H1 (cell line): ENCODE measurements at regions not wholly inside any gene's neighbourhood (a gene's known extent, or its start where the extent isn't known, plus 50 kb on each side); places are given as distances from the start of the nearest gene placed in this dataset.

Source experiments
- ATF3 ChIP-seq: IDR thresholded peaks from 2 replicates; pipeline ENCODE4 v1.6.1; 2011; ENCODE audit warnings: low read depth, mild to moderate bottlenecking, low read length; ENCODE audit not compliant: insufficient read depth
- CHD7 ChIP-seq: fragments of 300-600 bp; sonication (generic); IDR thresholded peaks from 2 replicates; pipeline ENCODE4 v1.7.1; 2012; ENCODE audit warnings: low read length, moderate library complexity, mild to moderate bottlenecking, inconsistent platforms; ENCODE audit not compliant: insufficient replicate concordance
- E2F6 ChIP-seq: IDR thresholded peaks from 2 replicates; pipeline ENCODE4 v1.6.1; 2012; ENCODE audit warnings: inconsistent platforms
- EGR1 ChIP-seq: IDR thresholded peaks from 2 replicates; pipeline ENCODE4 v1.6.1; 2011; ENCODE audit warnings: low read depth, low read length, borderline replicate concordance
- GABPA ChIP-seq: IDR thresholded peaks from 2 replicates; pipeline ENCODE4 v1.6.1; 2011; ENCODE audit warnings: mild to moderate bottlenecking, low read length, moderate library complexity, borderline replicate concordance; ENCODE audit not compliant: insufficient read depth
- HDAC2 ChIP-seq, 2 experiments: fragments of 300-600 bp in 1 of 2; sonication (generic) in 1 of 2; IDR thresholded peaks; 2 replicates each; pipeline ENCODE4 v1.6.1; 2011 to 2012; ENCODE audit warnings: low read depth in 2 of 2, low read length in 2 of 2, mild to moderate bottlenecking in 2 of 2, moderate library complexity in 2 of 2, borderline replicate concordance in 1 of 2, inconsistent platforms in 1 of 2
- POLR2AphosphoS5 ChIP-seq: IDR thresholded peaks from 2 replicates; pipeline ENCODE4 v1.6.1; 2011; ENCODE audit warnings: low read depth, low read length
- RBBP5 ChIP-seq: IDR thresholded peaks from 2 replicates; pipeline ENCODE4 v1.7.1; 2012; ENCODE audit warnings: low read depth, mild to moderate bottlenecking, inconsistent platforms, low read length, moderate library complexity, borderline replicate concordance
- SP2 ChIP-seq: IDR thresholded peaks from 2 replicates; pipeline ENCODE4 v1.6.1; 2012; ENCODE audit warnings: mild to moderate bottlenecking, low read length, inconsistent platforms
- TBP ChIP-seq: IDR thresholded peaks from 2 replicates; pipeline ENCODE4 v1.6.1; 2011; ENCODE audit warnings: low read depth, low read length, improper control_type of control experiment
- TEAD4 ChIP-seq: IDR thresholded peaks from 2 replicates; pipeline ENCODE4 v1.6.1; 2012; ENCODE audit warnings: low read depth, low read length, inconsistent platforms, mixed read lengths

GRCh38 chr4:57444671-57445070, 334.5 kb upstream of the IGFBP7 start (continued):
- TF ChIP-seq CHD7 (no peak), GABPA (no peak), E2F6 (no peak), SP2 (no peak), ATF3 (no peak), HDAC2 (IDR thresholded peaks at IDR 0.05; ENCODE audit: borderline replicate concordance in 1 of 2, low read depth in 2 of 2, low read length in 2 of 2) (no peak), EGR1 (no peak), TEAD4 (no peak), POLR2AphosphoS5 (no peak), RBBP5 (no peak), TBP (no peak)
